ENCODE measurements at regions not wholly inside any gene's neighbourhood (a gene's known extent, or its start where the extent isn't known, plus 50 kb on each side); places are given as distances from the start of the nearest gene placed in this dataset.

GRCh38 chr2:220310451-220310861 is 683.0 kb downstream of the SLC4A3 start:
- TF ChIP-seq CTCF (IDR thresholded peaks at IDR 0.05): no peak

- TF ChIP-seq CTCF (IDR thresholded peaks at IDR 0.05): no peak
These were observed 687.8 kb downstream of the SLC4A3 start for GRCh38 chr2:220315098-220315823.

GRCh38 chr2:220318037-220318436 is 690.6 kb downstream of the SLC4A3 start:
- no peak for TF ChIP-seq CTCF (IDR thresholded peaks at IDR 0.05)

GRCh38 chr2:220318508-220318907 is 691.1 kb downstream of the SLC4A3 start:
- no peak for TF ChIP-seq CTCF (IDR thresholded peaks at IDR 0.05)

GRCh38 chr2:220320326-220320725 is 692.9 kb downstream of the SLC4A3 start:
- TF ChIP-seq CTCF (IDR thresholded peaks at IDR 0.05): no peak

GRCh38 chr2:220332886-220333285 is 705.5 kb downstream of the SLC4A3 start:
- no peak for TF ChIP-seq CTCF (IDR thresholded peaks at IDR 0.05)

GRCh38 chr2:220334210-220334609 is 706.8 kb downstream of the SLC4A3 start:
- TF ChIP-seq CTCF (IDR thresholded peaks at IDR 0.05): no peak

Measured in LNCAP (cell line).